Brain microvascular endothelial cell (primary cell): ENCODE measurements at regions not wholly inside any gene's neighbourhood (a gene's known extent, or its start where the extent isn't known, plus 50 kb on each side); places are given as distances from the start of the nearest gene placed in this dataset.

Experiments used
- DNase-seq: peaks from one replicate; pipeline ENCODE4 v3.0.0-alpha.2; 2020
- H3K27ac ChIP-seq: fragments of 250-450 bp; sonication (Bioruptor Pico); 2 replicates; pipeline ENCODE4 v1.5.1; 2020; ENCODE audit warnings: mild to moderate bottlenecking, moderate library complexity
- H3K27me3 ChIP-seq: fragments of 250-450 bp; sonication (Bioruptor Pico); replicated peaks from 2 replicates; pipeline ENCODE4 v1.5.1; 2020; ENCODE audit warnings: mild to moderate bottlenecking
- H3K36me3 ChIP-seq: fragments of 250-450 bp; sonication (Bioruptor Pico); replicated peaks from 2 replicates; pipeline ENCODE4 v1.5.1; 2020; ENCODE audit warnings: mild to moderate bottlenecking
- H3K4me3 ChIP-seq: 2 replicates; pipeline ENCODE4 v1.5.1; 2011; ENCODE audit warnings: low read depth, mild to moderate bottlenecking, control low read depth, low read length, moderate library complexity
- CTCF ChIP-seq: IDR thresholded peaks from 2 replicates; pipeline ENCODE4 v1.5.1; 2011; ENCODE audit warnings: low read depth, mild to moderate bottlenecking, moderate library complexity, low read length, control low read depth, inconsistent platforms; ENCODE audit errors: missing control alignments
- in situ Hi-C: cut with HindIII; loops from 2 replicates; pipeline ENCODE4 v1.10.0; 2017; ENCODE audit warnings: low sequenced_read_pairs, low pct_ligation_motif_present

- no peak for TF ChIP-seq CTCF
- Histone ChIP-seq H3K36me3 (no peaks in the 10 kb centered on the region), H3K4me3 (no peak overlapping the region), H3K27ac (no peak overlapping the region), H3K27me3 (no peaks in the 10 kb centered on the region)
- DNase-seq: no peak
- in situ Hi-C loops: no loop called here
Observed at GRCh38 chr2:136490100-136490499, 275.2 kb upstream of the THSD7B start.

GRCh38 chr2:136487421-136487820 lies 277.9 kb upstream of the THSD7B start:
- Histone ChIP-seq H3K4me3 (no peak overlapping the region), H3K27me3 (no peaks in the 10 kb centered on the region), H3K36me3 (no peaks in the 10 kb centered on the region), H3K27ac (no peak overlapping the region)
- TF ChIP-seq CTCF: no peak
- in situ Hi-C loops: no loop called here
- no peak for DNase-seq

- Histone ChIP-seq H3K4me3 (no peak overlapping the region), H3K36me3 (no peaks in the 10 kb centered on the region), H3K27me3 (no peaks in the 10 kb centered on the region), H3K27ac (no peak overlapping the region)
- in situ Hi-C loops: no loop called here
- DNase-seq: no peak
- no peak for TF ChIP-seq CTCF
Observed at GRCh38 chr2:136486115-136486514, 279.2 kb upstream of the THSD7B start.

- H3K27me3 ChIP-seq: no peaks in the 10 kb centered on the region
- in situ Hi-C loops: no loop called here
- no peak overlapping the region for H3K27ac ChIP-seq
- TF ChIP-seq CTCF: no peak
- no peak overlapping the region for H3K4me3 ChIP-seq
- no peaks in the 10 kb centered on the region for H3K36me3 ChIP-seq
- DNase-seq: no peak
Observed at GRCh38 chr2:136482966-136483365, 282.4 kb upstream of the THSD7B start.

GRCh38 chr2:136482006-136482405 lies 283.3 kb upstream of the THSD7B start:
- Histone ChIP-seq H3K4me3 (no peak overlapping the region), H3K36me3 (no peaks in the 10 kb centered on the region), H3K27ac (no peak overlapping the region), H3K27me3 (no peaks in the 10 kb centered on the region)
- TF ChIP-seq CTCF: no peak
- no peak for DNase-seq
- in situ Hi-C loops: no loop called here

GRCh38 chr2:136479696-136480095 lies 285.6 kb upstream of the THSD7B start:
- TF ChIP-seq CTCF: no peak
- in situ Hi-C loops: no loop called here
- no peak for DNase-seq
- H3K27me3 ChIP-seq: no peaks in the 10 kb centered on the region
- H3K4me3 ChIP-seq: no peak overlapping the region
- no peaks in the 10 kb centered on the region for H3K36me3 ChIP-seq
- no peak overlapping the region for H3K27ac ChIP-seq
